Lung (tissue), 11 donors: ENCODE measurements at regions not wholly inside any gene's neighbourhood (a gene's known extent, or its start where the extent isn't known, plus 50 kb on each side); places are given as distances from the start of the nearest gene placed in this dataset.

Source experiments
- ATAC-seq: fragments of 200-7000 bp; cut with Tn5 transposase; one replicate; pipeline ENCODE4 v1.9.1; 2020; ENCODE audit warnings: moderate number of reproducible peaks; ENCODE audit not compliant: insufficient read depth, low FRiP score
- DNase-seq, 3 donors: peaks; one replicate each; pipeline ENCODE4 v3.0.0-alpha.2; 2013 to 2017
- H3K27ac ChIP-seq, 2 donors: one replicate each; pipeline ENCODE4 v1.5.1; 2013; ENCODE audit warnings: mild to moderate bottlenecking in 2 of 2, moderate library complexity in 2 of 2, control low read depth in 1 of 2, inconsistent platforms in 1 of 2, low read depth in 1 of 2, low read length in 1 of 2
- H3K27me3 ChIP-seq, 3 donors: one replicate each; pipeline ENCODE4 v1.5.1; 2013; ENCODE audit warnings: low read length in 2 of 3; ENCODE audit not compliant: control insufficient read depth in 3 of 3, insufficient read depth in 3 of 3
- H3K36me3 ChIP-seq, 4 donors: one replicate each; pipeline ENCODE4 v1.5.1; 2013; ENCODE audit warnings: low read length in 4 of 4, mild to moderate bottlenecking in 1 of 4, moderate library complexity in 1 of 4; ENCODE audit not compliant: control insufficient read depth in 4 of 4, insufficient read depth in 4 of 4
- H3K4me1 ChIP-seq, 5 donors: one replicate each; pipeline ENCODE4 v1.5.1; 2013; ENCODE audit warnings: low read length in 5 of 5, mild to moderate bottlenecking in 2 of 5, moderate library complexity in 1 of 5; ENCODE audit not compliant: control insufficient read depth in 5 of 5, insufficient read depth in 5 of 5
- H3K4me3 ChIP-seq: one replicate; pipeline ENCODE4 v1.5.1; 2013; ENCODE audit warnings: mild to moderate bottlenecking, control low read depth, moderate library complexity
- H3K9ac ChIP-seq, 2 donors: one replicate each; pipeline ENCODE4 v1.5.1; 2013; ENCODE audit warnings: low read length in 2 of 2, control low read depth in 1 of 2; ENCODE audit not compliant: insufficient read depth in 1 of 2
- H3K9me3 ChIP-seq, 4 donors: one replicate each; pipeline ENCODE4 v1.5.1; 2013; ENCODE audit warnings: low read length in 3 of 4, mild to moderate bottlenecking in 1 of 4, moderate library complexity in 1 of 4; ENCODE audit not compliant: control insufficient read depth in 4 of 4, insufficient read depth in 3 of 4
- WGBS, 2 donors: extraction: QIAGEN DNeasy Blood & Tissue Kit; methylation state at CpG; one replicate each; pipeline ENCODE4 v1.1.7; 2013; 5-methylcytosine and 5-hydroxymethylcytosine counted together
- TF ChIP-seq, protein P1 (sequence below): IDR thresholded peaks from 2 replicates; pipeline ENCODE4 v1.5.1; 2012; ENCODE audit warnings: mild to moderate bottlenecking; ENCODE audit errors: control extremely low read depth, extremely low read depth
- donor health status: control.
- donor health status: control.
- donor health status: Bipolar disorder and iron deficiency.
- donor health status: healthy.
- donor health status: DM: yes; HTN: yes; CAD: no.

DNA sequence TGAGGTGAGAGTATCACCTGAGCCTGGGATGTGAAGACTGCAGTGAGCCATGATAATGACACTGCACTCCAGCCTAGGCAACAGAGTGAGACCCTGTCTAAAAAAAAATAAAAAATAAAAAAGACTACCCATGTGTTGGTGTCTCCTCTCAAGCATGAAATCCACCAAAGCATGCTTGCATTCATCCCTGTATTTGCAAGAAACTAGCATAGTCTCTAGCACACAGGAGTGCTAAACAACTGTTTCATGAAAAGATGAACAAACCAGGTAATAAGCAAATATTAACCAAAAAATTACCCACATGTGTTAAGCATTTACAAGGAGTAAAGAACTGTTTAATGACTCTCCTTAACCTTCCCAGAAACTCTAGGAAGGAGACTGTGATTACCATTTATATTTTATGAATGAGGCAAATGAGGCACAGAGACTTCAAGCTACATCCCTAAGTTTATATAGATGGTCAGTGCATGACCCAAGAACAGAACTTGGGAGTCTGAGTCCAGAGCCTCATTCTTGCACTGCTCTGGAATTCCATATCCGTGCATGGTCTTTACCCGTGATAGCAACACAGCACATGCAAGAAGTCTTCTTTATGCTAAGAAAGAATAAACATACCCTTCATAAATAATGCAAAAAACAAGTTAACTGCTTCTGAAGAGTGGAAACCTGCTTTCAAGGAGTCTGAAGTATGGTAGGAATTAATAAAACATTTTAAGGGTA, 186.1 kb upstream of the STS start:
- Histone ChIP-seq H3K27ac (no peak overlapping the region), H3K36me3 (no peaks in the 10 kb centered on the region), H3K9ac (no peak overlapping the region), H3K4me1 (no peaks in the 10 kb centered on the region), H3K9me3 (peaks cover 0 to 9% (median 0%) of the 10 kb centered on the region in 4 donors), H3K4me3 (no peak overlapping the region), H3K27me3 (peaks cover 0 to 23% (median 0%) of the 10 kb centered on the region in 3 donors)
- DNase-seq, result no peak
- WGBS, 2 donors, result 81 to 85% methylated on average over 2 of the region's 2 CpGs
- TF ChIP-seq, protein P1, sequence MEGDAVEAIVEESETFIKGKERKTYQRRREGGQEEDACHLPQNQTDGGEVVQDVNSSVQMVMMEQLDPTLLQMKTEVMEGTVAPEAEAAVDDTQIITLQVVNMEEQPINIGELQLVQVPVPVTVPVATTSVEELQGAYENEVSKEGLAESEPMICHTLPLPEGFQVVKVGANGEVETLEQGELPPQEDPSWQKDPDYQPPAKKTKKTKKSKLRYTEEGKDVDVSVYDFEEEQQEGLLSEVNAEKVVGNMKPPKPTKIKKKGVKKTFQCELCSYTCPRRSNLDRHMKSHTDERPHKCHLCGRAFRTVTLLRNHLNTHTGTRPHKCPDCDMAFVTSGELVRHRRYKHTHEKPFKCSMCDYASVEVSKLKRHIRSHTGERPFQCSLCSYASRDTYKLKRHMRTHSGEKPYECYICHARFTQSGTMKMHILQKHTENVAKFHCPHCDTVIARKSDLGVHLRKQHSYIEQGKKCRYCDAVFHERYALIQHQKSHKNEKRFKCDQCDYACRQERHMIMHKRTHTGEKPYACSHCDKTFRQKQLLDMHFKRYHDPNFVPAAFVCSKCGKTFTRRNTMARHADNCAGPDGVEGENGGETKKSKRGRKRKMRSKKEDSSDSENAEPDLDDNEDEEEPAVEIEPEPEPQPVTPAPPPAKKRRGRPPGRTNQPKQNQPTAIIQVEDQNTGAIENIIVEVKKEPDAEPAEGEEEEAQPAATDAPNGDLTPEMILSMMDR, result no peak
- ATAC-seq, result no peak

DNA sequence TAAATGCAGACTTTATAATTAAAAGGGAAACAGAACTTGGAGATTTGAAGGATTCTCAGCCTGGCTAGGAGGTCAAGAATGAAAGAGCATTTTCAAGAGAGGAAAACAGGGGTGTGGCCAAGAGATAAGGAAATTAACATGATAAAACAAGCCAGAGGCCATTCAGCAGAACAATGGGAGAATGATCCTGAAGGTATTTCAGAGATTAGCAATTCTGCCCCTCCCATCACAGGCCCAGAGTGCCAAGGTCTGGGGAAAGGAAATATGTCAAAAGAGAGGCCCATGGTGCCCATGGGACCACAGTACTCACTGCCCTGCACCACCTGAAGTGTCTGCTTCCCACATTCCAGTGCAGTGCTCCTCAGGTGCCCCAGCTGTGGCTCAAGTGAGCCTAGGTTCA, 188.5 kb upstream of the STS start:
- H3K36me3 ChIP-seq, result no peaks in the 10 kb centered on the region
- H3K27me3 ChIP-seq, result peaks cover 0 to 28% (median 4%) of the 10 kb centered on the region in 3 donors
- DNase-seq (no peak), ATAC-seq (no peak)
- TF ChIP-seq, protein P1, result no peak
- peaks cover 0 to 9% (median 0%) of the 10 kb centered on the region in 4 donors for H3K9me3 ChIP-seq
- no peak overlapping the region for H3K4me3 ChIP-seq
- H3K4me1 ChIP-seq, result no peaks in the 10 kb centered on the region
- H3K9ac ChIP-seq, result no peak overlapping the region
- no peak overlapping the region for H3K27ac ChIP-seq

DNA sequence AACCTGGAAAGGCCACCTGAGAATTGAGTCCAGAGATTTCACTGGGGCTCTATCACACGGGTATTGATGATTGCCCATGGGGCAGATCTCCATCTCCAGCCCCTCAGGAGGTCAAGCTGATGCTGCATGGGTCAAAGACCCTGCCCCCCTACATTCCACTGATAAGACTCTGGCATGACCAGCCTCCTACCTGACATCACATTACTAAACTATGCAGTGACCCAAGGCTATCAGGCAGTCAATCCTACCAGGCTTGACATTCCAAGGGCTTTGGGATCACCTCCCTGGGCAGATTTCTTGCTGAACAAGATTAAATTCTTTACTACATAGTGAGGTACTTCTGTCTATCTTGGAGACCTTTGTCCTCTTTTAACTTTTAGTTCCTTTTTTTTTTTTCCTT, 192.7 kb upstream of the STS start:
- Histone ChIP-seq H3K27ac (no peak overlapping the region), H3K9ac (no peak overlapping the region), H3K9me3 (peaks cover 0 to 6% (median 0%) of the 10 kb centered on the region in 4 donors), H3K27me3 (peaks cover 0 to 30% (median 4%) of the 10 kb centered on the region in 3 donors), H3K4me1 (no peaks in the 10 kb centered on the region), H3K4me3 (no peak overlapping the region), H3K36me3 (no peaks in the 10 kb centered on the region)
- DNase-seq, result no peak
- ATAC-seq, result no peak
- 45 to 51% methylated on average over 1 of the region's 1 CpG for WGBS, 2 donors
- TF ChIP-seq, protein P1, result no peak

DNA sequence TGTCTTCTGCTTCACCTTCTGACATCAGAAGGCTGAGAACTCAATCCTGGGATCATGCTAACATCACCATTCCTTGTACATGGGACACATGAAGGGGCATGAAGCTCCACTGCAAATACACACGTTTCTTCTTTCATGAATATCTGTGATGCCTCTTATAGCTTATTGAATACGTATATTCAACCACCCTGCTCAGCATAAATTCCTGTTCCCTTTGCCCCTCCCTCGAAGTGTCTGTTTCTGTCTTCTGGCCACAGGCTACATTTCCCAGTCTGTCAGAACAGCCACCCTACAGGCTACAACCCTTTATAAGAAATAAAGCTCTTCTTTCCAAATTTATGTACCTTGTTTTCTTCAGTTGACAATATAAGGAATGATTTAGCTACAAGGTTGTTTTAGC, 201.3 kb upstream of the STS start:
- Histone ChIP-seq H3K9ac (no peak overlapping the region), H3K4me3 (no peak overlapping the region), H3K4me1 (no peaks in the 10 kb centered on the region), H3K27ac (no peak overlapping the region), H3K36me3 (no peaks in the 10 kb centered on the region), H3K27me3 (peaks cover 0 to 24% (median 0%) of the 10 kb centered on the region in 3 donors), H3K9me3 (peaks cover 0 to 1% (median 0%) of the 10 kb centered on the region in 4 donors)
- no peak for ATAC-seq
- TF ChIP-seq, protein P1, result no peak
- 82 to 92% methylated on average over 3 of the region's 3 CpGs for WGBS, 2 donors
- no peak for DNase-seq
